Small intestine (tissue), 7 donors: ENCODE measurements at regions not wholly inside any gene's neighbourhood (a gene's known extent, or its start where the extent isn't known, plus 50 kb on each side); places are given as distances from the start of the nearest gene placed in this dataset.
A peak's percentile ranks its signal among the peaks of the same experiment; 100 is the strongest.

ENCODE experiments used
- DNase-seq, 2 donors: peaks; one replicate each; pipeline versions ENCODE4 v3.0.0 to v3.0.0-alpha.2; 2013
- FAIRE-seq: peaks from 2 replicates; lab custom pipeline; 2012; peaks lifted over from hg19 to GRCh38; lab: Jason Lieb, UNC
- H3K27ac ChIP-seq, 3 donors: one replicate each; pipeline ENCODE4 v1.5.1; 2013; ENCODE audit warnings: low read length in 2 of 3, mild to moderate bottlenecking in 2 of 3, control low read depth in 1 of 3, inconsistent platforms in 1 of 3, low read depth in 1 of 3, moderate library complexity in 1 of 3
- H3K27me3 ChIP-seq, 3 donors: one replicate each; pipeline ENCODE4 v1.6.1; 2013; ENCODE audit warnings: low read length in 3 of 3, inconsistent platforms in 1 of 3; ENCODE audit not compliant: control insufficient read depth in 3 of 3, insufficient read depth in 3 of 3
- H3K36me3 ChIP-seq, 3 donors: one replicate each; pipeline ENCODE4 v1.6.1; 2013; ENCODE audit warnings: low read length in 3 of 3, inconsistent platforms in 1 of 3, low read depth in 1 of 3, mild to moderate bottlenecking in 1 of 3, moderate library complexity in 1 of 3; ENCODE audit not compliant: control insufficient read depth in 3 of 3, insufficient read depth in 2 of 3
- H3K4me1 ChIP-seq, 3 donors: one replicate each; pipeline ENCODE4 v1.6.1; 2013; ENCODE audit warnings: low read length in 2 of 3, inconsistent platforms in 1 of 3, low read depth in 1 of 3, mild to moderate bottlenecking in 1 of 3, moderate library complexity in 1 of 3; ENCODE audit not compliant: control insufficient read depth in 3 of 3, insufficient read depth in 2 of 3
- H3K4me3 ChIP-seq, 3 donors: one replicate each; pipeline ENCODE4 v1.5.1; 2013; ENCODE audit warnings: low read length in 3 of 3, control low read depth in 1 of 3, inconsistent platforms in 1 of 3, low read depth in 1 of 3, mild to moderate bottlenecking in 1 of 3, moderate library complexity in 1 of 3
- H3K9me3 ChIP-seq, 2 donors: one replicate each; pipeline ENCODE4 v1.6.1; 2013; ENCODE audit warnings: low read depth in 1 of 2, low read length in 1 of 2; ENCODE audit not compliant: control insufficient read depth in 2 of 2, insufficient read depth in 1 of 2
- WGBS, 3 donors: extraction: QIAGEN DNeasy Blood & Tissue Kit; methylation state at CpG; one replicate each; pipeline ENCODE4 v1.1.7; 2013; 5-methylcytosine and 5-hydroxymethylcytosine counted together
- donor health status: healthy with polysubstance abuse.
- donor health status: control.
- donor health status: control.
- donor health status: Bipolar disorder and iron deficiency.
- donor health status: healthy.

DNA sequence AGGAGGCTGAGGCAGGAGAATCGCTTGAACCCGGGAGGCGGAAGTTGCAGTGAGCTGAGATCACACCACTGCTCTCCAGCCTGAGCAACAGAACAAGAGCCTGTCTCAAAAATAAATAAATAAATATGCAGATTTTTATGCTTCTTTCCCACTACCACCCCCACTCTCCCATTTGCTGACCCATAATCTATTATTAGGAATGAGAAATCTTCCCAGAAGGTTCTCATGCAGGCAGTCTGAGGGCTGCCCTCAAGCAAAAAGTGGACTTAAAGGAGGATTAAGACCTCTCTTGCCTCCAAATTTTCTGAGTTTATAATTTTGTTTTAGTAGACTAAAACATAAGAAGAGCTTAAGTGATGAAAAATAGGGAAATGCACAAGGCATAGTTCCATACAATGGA lies 85.2 kb upstream of the TOMM7 start:
- 93 to 96% (median 96%) methylated on average over 3 of the region's 3 CpGs for WGBS, 3 donors
- Histone ChIP-seq H3K4me1 (no peaks in the 10 kb centered on the region), H3K27ac (no peak overlapping the region), H3K4me3 (no peak overlapping the region), H3K9me3 (no peaks in the 10 kb centered on the region), H3K27me3 (no peaks in the 10 kb centered on the region), H3K36me3 (no peaks in the 10 kb centered on the region)
- DNase-seq (no peak), FAIRE-seq (no peak)

DNA sequence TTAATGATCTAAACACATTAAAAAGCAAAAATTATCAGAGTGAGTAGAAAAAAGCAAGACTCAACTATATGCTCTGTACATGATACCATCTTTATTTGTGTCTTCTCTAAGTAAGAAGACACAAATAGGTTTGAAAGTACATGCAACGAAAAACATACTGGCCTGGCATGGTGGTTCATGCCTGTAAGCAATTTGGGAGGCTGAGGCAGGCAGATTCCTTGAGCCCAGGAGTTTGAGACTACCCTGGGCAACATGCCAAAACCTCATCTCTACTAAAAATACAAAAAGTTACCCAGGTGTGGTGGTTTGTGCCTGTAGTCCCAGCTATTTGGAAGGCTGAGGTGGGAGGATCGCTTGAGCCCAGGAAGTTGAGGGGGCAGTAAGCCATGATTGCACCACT lies 78.1 kb upstream of the TOMM7 start:
- Histone ChIP-seq H3K36me3 (no peaks in the 10 kb centered on the region), H3K27me3 (no peaks in the 10 kb centered on the region), H3K4me1 (peaks cover 0 to 6% (median 3%) of the 10 kb centered on the region in 3 donors), H3K27ac (no peak overlapping the region), H3K4me3 (no peak overlapping the region), H3K9me3 (no peaks in the 10 kb centered on the region)
- WGBS, 3 donors = 85 to 95% (median 88%) methylated on average over 2 of the region's 2 CpGs
- DNase-seq = no peak
- FAIRE-seq = no peak

DNA sequence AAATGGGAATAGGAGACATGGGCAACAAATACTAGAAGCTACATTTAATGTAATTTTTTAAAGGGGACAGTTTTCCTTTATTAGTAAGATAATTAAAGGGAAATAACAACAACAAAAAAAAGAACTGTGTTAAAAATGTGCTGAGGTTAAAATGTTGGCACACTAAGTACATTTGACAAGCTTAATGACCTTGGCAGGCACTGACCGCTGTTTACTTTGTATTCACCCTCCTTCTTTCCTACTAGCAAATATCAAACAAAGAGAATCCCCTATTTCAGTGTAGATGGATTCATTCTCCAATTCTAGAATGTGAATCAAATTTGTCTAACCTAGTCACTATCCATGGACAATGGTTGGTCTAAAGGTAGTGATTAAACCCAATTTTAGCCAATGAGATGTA lies 77.5 kb upstream of the TOMM7 start:
- H3K36me3 ChIP-seq = no peaks in the 10 kb centered on the region
- 89 to 96% (median 90%) methylated on average over 1 of the region's 1 CpG for WGBS, 3 donors
- H3K27me3 ChIP-seq = no peaks in the 10 kb centered on the region
- H3K4me3 ChIP-seq = no peak overlapping the region
- DNase-seq (no peak), FAIRE-seq (no peak)
- no peaks in the 10 kb centered on the region for H3K9me3 ChIP-seq
- H3K27ac ChIP-seq = no peak overlapping the region
- H3K4me1 ChIP-seq = peaks cover 2 to 6% (median 3%) of the 10 kb centered on the region in 3 donors

DNA sequence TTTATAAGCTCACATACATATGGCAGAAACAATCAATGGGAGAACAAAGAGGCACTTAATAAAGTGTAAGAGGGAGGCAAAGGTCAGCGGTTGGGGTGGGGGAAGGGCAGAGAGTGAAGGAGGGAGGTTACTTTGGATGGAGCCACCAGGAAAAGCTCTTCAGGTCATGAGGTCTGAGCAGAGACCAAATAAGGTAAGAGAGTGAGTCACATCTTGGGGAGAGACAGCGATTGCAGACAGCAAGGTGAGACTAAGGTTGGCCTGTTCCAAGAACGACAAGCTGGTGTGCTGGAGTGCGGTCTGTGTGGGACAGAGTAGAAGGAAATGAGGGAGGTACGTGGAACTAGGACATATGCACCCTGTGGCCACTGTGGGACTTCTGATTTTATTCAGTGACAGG lies 74.3 kb upstream of the TOMM7 start:
- no peak overlapping the region for H3K4me3 ChIP-seq
- 17 to 55% (median 39%) methylated on average over 5 of the region's 5 CpGs for WGBS, 3 donors
- H3K27me3 ChIP-seq = no peaks in the 10 kb centered on the region
- no peaks in the 10 kb centered on the region for H3K36me3 ChIP-seq
- FAIRE-seq (no peak), DNase-seq (peak; percentile 67 to 94)
- H3K9me3 ChIP-seq = no peaks in the 10 kb centered on the region
- peaks cover 2 to 13% (median 3%) of the 10 kb centered on the region in 3 donors for H3K4me1 ChIP-seq
- H3K27ac ChIP-seq = peak overlapping the region in 2 of 3 donors; percentile 39 to 69

DNA sequence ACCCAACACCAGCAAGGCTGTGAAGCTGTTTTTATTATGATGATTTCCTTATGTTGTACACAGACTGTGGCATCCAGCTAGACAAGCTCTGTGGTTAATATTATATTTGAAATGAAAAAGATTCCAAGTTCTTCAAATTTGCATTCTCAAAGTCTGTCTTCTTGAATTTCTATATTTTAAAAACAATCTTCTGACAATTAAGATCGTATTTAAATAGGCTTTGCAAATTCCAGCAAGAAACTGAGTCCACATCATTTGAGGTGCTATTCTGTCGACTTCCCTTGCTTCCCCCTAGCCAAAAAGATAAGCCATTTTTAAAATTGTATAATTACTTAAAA lies 73.1 kb upstream of the TOMM7 start:
- no peaks in the 10 kb centered on the region for H3K9me3 ChIP-seq
- peaks cover 2 to 13% (median 3%) of the 10 kb centered on the region in 3 donors for H3K4me1 ChIP-seq
- H3K4me3 ChIP-seq = no peak overlapping the region
- no peak overlapping the region for H3K27ac ChIP-seq
- H3K27me3 ChIP-seq = no peaks in the 10 kb centered on the region
- DNase-seq (no peak), FAIRE-seq (no peak)
- no peaks in the 10 kb centered on the region for H3K36me3 ChIP-seq
- WGBS, 3 donors = 82 to 90% (median 84%) methylated on average over 2 of the region's 2 CpGs

DNA sequence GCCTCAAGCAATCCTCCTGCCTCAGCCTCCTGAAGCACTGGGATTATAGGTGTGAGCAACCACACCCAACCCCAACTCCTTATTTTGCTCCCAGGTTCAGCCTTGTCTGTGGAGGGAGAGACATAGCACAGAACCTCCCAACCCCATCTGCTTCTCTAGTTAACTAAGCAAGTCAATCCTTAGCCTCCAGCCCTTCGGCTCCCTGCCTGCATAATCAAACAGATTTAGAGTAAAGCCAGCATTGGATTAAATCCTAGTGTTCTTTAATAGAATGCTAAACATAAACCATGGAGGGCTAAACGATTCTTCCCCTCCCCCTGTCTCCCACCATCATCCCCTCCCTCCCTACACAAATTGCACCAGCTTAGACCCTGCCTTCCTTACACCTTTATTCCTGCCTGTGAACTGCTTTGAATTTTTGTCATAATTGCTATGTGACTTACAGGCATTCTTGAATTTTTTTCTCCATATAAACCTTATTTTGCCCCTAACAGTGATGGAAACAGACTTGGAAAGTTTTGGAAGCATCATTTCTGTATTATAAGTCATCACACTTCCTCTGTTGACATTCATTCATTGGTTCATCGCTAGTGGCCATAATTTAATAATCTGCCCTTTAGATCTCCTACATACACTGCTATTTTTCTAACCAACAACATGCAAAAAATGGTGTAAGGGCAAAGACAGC lies 72.6 kb upstream of the TOMM7 start:
- no peak overlapping the region for H3K4me3 ChIP-seq
- no peak overlapping the region for H3K27ac ChIP-seq
- H3K27me3 ChIP-seq = no peaks in the 10 kb centered on the region
- 76 to 83% (median 78%) methylated on average over 3 of the region's 3 CpGs for WGBS, 3 donors
- H3K9me3 ChIP-seq = no peaks in the 10 kb centered on the region
- FAIRE-seq (no peak), DNase-seq (peak in 1 of 2 donors; percentile 5)
- H3K36me3 ChIP-seq = no peaks in the 10 kb centered on the region
- H3K4me1 ChIP-seq = peaks cover 2 to 13% (median 3%) of the 10 kb centered on the region in 3 donors

DNA sequence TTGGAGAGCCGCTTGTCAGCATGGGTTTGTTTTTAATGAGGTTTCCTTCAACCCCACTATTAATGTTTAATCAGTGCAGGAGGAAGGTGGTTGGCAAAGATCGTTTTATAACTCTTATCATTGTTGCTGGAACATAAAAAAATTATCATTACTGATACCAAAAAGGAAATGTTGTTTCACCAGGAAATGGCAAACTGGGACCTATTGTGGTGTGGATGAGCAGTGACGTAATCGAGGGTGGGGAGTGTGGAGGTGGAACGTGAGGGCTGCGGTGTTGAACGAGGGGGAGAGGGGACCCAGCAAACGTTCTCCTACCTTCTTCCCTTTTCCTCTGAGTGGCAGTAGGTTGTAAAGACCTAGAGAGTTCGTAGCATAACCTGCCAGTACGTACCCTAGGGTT lies 71.9 kb upstream of the TOMM7 start:
- WGBS, 3 donors = 14 to 51% (median 38%) methylated on average over 10 of the region's 10 CpGs
- Histone ChIP-seq H3K4me1 (peaks cover 2 to 13% (median 3%) of the 10 kb centered on the region in 3 donors), H3K4me3 (no peak overlapping the region), H3K27ac (peak overlapping the region in 2 of 3 donors; percentile 5 to 78), H3K9me3 (no peaks in the 10 kb centered on the region), H3K36me3 (no peaks in the 10 kb centered on the region), H3K27me3 (no peaks in the 10 kb centered on the region)
- DNase-seq (peak; percentile 87 to 90), FAIRE-seq (no peak)

DNA sequence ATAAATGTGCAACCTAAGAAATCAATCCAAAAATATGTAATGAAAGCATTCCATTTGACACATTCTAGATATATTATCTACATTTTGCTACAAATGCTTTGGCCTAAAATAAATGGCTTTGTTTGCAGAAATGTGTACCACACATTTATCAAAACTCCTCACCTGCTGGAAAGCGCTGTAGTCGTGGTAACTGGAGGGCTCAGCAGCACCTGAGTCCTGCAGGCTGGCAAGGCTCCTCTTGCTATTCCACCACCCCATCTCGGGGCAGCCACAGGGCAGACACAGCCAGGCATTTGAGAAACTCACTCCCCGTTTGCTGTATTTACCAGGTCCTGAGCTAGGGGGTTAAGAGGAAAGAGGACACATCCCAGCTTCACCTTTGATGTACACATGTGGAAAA lies 68.1 kb upstream of the TOMM7 start:
- no peaks in the 10 kb centered on the region for H3K36me3 ChIP-seq
- H3K4me3 ChIP-seq = no peak overlapping the region
- no peaks in the 10 kb centered on the region for H3K27me3 ChIP-seq
- DNase-seq (no peak), FAIRE-seq (no peak)
- H3K4me1 ChIP-seq = peaks cover 0 to 10% (median 2%) of the 10 kb centered on the region in 3 donors
- WGBS, 3 donors = 84 to 88% (median 88%) methylated on average over 4 of the region's 4 CpGs
- H3K9me3 ChIP-seq = no peaks in the 10 kb centered on the region
- H3K27ac ChIP-seq = no peak overlapping the region

DNA sequence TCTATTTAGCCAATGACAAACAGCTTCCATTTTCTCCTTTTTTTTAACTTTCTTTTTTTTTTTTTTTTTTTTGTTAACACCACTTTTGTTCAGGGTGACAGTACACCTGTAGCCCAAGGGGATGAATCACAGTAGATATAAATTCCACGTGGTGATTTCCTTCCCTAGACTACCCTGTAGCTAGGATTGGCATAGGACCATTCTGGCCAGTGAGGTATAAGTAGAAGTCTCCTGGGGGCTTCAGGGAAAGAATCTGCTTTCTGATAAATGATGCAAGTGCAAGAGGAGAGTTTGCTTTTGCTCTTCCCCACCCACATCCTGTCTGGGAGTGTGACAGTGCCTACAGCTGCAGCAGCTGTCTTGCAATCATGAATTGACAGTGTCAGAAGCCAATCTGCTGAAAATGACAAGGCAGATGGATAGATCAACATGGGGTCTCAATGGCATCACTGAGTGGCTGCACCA lies 63.2 kb upstream of the TOMM7 start:
- peaks cover 0 to 3% (median 0%) of the 10 kb centered on the region in 3 donors for H3K4me1 ChIP-seq
- H3K27ac ChIP-seq = no peak overlapping the region
- no peaks in the 10 kb centered on the region for H3K9me3 ChIP-seq
- 5 to 19% (median 8%) methylated on average over 1 of the region's 1 CpG for WGBS, 3 donors
- H3K27me3 ChIP-seq = no peaks in the 10 kb centered on the region
- no peaks in the 10 kb centered on the region for H3K36me3 ChIP-seq
- no peak overlapping the region for H3K4me3 ChIP-seq
- DNase-seq = peak; percentile 8 to 21
- no peak for FAIRE-seq
